ENCODE measurements at regions not wholly inside any gene's neighbourhood (a gene's known extent, or its start where the extent isn't known, plus 50 kb on each side); places are given as distances from the start of the nearest gene placed in this dataset.
"Not testable (repeated sequence)": the region's sequence is repeated elsewhere in the genome, so short reads cannot be mapped to it uniquely, and the experiment has no call there.

DNA sequence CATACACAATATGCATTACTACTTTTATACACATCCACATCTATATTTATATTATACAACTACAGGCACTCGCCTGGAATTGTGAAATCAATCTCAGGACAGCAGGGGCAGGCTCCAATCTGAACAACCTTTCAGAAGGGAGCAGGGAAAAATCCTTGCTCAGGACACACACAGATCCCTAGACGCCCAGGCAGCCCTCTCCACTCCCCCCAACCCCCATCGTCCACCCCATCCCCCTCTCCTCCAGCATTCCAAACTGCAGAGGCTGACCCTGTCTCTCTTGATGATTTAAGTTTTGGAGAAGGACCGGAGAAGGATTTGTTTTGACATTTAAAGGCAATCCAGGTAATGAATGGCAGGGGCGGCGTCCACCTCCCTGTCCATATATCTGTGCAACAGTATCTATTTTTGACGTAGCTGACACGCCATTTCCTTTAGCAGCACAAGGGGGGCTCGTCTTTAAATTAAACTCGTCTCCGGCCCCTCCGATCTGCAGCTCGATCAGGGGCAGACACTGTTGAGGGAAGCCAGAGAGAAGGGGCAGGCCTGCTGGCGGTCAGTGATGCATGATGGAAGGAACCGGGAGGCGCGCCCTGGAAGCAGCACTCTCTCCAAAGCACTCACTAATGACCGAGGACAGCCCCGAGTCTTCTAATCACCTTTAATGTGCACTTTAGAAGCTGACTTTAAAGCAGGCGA, 95.0 kb upstream of the TBX5 start:
- DNase-seq: no peak

DNA sequence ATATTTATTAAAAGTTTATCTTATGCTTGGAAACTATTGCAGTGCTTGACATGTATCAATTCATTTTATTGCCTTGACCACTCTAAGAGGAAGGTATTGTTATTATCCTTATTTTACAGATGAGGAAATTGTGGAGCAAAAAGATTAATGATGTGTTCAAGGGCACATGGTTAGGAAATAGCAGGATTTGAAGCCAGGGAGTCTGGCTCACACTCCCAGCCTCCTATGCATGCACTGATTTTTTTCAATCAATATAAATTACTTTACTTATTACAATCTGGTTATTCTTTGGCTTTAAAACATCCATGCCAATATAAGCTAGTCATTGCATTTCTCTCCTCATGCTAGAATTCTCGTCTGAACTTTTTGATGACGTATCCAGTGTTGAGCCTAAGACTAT, 94.2 kb upstream of the TBX5 start:
- DNase-seq: no peak

DNA sequence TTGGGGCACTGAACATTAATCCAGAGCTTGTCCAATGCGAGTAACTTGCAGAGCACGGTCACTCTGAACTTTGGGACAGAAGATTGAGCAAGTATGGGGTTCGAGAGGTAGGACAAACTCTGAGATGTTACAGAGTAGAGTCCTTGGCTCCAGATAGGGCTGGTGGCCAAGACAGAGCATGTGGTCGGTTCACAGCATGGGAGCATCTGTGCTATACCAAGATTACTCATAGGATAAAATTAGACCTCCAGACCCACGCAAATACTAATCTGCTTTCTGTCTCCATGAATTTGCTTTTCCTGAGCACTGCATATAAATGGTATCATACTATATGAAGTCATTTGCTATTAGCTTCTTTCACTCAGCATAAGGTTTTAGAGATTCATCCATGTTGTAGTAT, 93.4 kb upstream of the TBX5 start:
- DNase-seq: no peak

DNA sequence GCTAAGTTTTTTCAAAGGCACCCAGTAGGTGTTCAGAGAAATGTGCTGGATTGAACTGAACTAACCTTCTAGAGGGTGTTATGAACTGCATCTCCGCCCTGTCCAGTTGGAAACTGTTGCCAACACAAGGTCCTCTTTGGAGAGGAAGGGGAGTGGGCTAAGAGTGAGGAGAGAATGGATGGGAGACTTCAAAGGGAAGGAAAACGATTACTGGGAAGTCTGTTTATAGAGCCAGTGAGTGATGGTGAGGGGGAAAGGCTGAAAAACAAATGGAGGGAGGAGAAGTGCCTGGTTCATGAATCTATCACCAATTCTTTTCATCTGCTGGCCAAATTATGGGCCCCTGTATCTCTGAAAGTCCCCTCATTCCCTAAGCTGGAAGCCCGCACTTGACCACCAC, 86.0 kb upstream of the TBX5 start:
- DNase-seq: no peak

DNA sequence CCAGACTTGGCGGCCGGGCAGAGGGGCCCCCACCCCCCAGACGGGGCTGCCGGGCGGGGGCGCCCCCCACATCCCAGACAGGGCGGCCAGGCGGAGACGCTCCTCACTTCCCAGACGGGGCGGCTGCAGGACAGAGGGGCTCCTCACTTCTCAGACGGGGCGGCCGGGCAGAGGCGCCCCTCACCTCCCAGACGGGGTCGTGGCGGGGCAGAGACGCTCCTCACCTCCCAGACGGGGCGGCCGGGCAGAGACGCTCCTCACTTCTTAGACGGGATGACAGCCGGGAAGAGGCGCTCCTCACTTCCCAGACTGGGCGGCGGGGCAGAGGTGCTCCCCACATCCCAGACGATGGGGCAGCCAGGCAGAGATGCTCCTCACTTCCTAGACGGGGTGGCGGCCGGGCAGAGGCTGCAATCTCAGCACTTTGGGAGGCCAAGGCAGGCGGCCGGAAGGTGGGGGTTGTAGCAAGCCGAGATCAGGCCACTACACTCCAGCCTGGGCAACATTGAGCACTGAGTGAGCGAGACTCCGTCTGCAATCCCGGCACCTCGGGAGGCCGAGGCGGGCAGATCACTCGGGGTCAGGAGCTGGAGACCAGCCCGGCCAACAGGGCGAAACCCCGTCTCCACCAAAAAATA, 79.0 kb upstream of the TBX5 start:
- DNase-seq: not testable (repeated sequence)

DNA sequence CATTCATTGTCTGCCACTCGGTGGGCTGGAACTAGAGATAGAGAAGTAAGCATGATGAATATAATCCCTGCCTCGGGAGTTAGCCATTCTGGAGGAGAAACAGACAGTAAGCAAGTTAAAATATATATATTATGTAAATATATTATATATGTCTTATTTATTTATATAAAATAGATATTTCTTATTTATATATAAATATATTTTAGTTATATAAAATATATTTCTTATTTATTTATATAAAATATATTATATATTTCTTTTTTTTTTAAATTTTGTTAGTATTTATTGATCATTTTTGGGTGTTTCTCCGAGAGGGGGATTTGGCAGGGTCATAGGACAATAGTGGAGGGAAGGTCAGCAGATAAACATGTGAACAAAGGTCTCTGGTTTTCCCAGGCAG, 78.1 kb upstream of the TBX5 start:
- DNase-seq: no peak

DNA sequence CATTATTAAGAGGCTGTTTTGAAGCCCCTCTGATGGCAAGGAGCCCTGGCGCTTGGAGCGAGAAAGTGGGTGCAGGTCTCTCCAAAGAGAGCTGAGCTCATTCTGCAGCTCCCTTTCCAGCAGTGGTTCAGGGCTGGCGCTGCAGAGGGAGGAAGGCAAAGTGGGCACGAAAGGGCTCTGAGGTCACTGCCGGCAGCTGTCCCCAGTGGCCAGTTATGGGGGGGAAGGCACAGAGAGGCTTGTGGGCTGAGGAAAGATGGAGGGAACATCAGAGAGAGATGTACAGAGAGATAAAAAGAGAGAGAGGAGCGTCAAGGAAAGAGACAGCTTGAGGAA, 75.2 kb upstream of the TBX5 start:
- DNase-seq: no peak

DNA sequence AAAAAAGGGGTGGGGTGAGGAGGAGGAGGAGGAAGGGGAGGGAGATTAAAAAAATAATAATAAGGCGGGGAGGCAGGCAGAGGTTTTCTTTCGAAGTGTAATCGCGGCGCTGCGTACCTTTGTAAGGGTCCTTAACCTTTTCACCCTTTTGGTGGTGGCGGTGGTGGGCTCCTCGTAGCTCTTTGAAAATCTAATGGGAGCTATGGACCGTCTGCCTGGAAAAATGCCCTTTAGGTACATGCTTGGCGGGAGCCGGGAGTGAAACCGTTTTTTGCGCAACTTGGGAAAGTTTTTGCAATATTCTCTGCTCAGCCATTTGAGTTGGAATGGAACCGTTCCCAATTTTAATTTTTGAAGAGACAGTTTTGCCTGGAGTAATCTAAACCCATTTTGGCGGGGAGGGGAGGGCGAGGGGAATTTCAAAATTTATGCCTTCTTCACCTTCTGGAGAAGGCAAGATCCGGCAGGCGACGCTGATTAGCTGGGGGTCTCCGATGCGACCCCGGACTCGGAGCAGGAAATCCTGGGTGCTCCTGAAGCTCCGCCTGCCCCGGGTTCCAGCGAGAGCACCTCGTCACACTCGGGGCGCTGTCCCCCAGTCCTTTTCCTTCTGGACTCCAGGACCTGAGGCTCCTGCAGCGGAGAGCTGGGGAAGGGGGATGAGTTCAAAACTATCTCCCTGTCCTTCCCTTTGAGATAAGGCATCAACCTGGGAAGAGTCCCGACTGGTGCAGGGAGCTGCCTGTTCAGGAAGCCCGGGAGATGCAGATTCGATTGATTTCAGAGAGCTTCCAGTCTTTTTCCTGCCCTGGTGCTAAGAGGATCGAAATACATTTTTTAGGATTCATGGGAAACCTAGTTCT, 74.6 kb upstream of the TBX5 start:
- no peak for DNase-seq

DNA sequence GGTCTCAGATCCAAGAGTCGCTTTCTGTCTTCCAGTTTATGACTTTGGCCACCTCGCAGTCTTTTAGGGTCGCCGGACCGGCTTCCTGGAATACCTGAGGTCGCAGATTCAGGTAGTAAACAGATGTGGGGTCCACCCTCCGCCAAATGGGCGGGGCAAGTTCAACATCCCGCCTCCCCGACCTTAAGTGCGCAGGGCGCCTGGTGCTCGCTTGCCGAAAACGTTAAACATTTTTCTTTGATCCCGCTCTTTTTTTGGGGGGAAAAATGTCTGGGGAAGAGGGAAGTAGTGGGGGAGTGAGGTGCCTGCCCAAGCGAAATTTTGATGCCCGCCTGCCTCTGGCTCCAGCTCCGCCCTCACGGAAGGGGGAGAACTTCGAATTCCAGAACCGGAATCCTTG, 73.9 kb upstream of the TBX5 start:
- DNase-seq: no peak

DNA sequence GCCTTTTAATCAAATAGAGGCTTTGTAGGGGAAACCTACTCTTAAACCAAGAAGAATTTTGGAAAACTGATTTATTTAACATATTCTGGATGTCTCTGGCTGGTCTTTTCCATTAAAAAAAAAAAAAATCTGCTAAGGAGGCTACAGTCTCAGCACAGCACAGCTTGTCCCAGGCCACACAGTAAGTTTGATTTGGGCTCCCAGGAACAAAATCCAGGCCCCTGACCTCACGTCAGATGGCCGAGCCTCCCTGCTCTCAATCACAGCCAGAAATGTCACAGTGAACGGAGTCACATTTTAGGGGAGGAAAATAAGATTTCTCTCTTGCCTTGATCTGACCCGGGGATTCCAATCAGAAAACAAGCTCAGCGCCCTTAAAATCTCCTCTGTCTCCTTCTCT, 72.9 kb upstream of the TBX5 start:
- no peak for DNase-seq

DNA sequence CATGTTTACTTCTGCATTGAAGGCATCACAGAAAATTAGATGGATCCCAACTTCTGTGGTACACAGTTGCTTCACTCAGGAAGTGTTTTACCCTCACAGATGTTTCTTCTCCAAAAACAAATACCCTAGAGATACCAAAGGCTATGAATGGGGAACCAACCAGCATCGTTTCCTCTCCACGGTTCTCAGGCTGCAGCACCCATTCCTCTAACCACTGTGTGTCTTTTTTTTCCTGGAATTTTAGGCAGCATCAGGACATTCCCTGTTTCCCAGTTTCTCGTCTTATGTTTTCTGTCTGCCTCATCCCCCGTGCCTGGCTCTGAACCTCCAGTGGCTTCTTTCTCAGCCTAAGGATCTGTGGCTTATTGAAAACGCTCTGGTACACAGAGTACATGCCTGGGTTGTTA, 72.0 kb upstream of the TBX5 start:
- no peak for DNase-seq

DNA sequence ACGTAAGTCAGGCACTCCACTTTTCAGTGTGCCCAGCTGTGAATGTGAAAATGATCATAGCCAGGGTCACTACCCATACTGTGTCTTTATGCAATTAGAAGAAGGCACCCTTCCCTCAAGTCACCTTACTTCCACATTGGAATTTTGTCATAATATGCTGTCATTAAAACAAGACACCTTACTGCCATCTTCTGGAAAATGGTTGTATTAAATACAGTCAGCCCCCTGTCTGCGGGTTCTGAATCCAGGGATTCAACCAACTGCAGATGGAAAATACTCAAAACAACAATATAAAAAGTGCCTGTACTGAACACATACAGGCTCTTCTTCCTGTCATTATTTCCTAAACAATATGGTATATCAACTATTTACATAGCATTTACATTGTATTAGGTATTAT, 70.2 kb upstream of the TBX5 start:
- no peak for DNase-seq

DNA sequence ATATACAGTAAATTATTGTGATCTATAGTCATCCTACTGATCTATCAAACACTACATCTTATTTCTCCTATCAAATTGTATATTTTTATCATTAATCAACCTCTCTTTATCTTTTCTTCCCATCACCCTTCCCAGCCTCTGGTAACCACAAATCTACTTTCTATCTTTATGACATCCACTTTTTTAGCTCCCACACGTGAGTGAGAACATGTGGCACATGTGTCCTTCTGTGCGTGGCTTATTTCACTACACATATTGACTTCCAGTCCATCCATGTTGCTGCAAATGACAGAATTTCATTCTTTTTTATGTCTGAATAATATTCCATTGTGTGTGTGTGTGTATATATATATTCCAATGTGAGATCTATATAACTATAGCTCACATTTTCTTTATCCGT, 67.8 kb upstream of the TBX5 start:
- DNase-seq: no peak

DNA sequence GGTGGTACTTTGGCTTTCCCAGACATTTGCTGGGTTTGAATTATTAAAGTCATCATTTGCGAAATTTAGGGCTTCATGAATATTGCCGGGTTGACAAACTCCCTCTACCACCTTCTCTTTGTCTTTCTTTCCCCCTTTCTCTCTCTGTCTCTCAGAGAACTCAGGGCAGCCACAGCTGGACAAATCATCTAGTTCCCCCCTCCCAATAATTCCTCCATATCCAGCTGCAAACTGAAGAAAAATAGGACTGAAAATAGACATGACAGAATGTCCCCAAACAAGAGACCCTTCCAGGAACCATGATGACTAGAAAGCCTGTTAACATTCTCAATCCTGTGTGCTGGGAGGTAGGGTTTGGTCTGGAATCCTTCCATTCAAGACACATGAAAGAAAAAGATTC, 67.1 kb upstream of the TBX5 start:
- no peak for DNase-seq

DNA sequence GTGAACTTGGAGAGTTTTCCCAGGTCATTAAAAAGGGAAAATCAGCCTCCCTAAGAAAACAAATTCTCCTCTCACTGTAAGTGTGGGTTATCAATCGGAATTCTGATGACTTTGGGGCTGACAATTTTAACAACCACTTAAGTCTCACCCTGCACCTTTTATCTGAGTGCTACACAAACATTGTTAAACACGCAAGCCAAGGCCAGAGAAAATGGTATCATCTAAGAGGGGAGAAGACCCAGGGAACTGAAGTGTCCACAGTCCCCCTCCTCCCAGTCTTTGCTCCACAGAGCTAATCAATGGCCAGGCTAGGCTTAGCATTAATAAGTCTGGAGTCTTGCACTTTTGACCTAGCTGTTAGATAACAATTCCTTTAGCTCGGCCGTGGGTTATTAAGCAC, 51.7 kb upstream of the TBX5 start:
- no peak for DNase-seq

All from activated CD4-positive, alpha-beta T cell treated with anti-CD3 and anti-CD28 coated beads, Interleukin-2, amount 50 U/mL, for 16 hours (primary cell).